GM18505 (cell line): ENCODE measurements at regions not wholly inside any gene's neighbourhood (a gene's known extent, or its start where the extent isn't known, plus 50 kb on each side); places are given as distances from the start of the nearest gene placed in this dataset.

Experiments used
- ATAC-seq: cut with Tn5 transposase; IDR thresholded peaks from one replicate; pipeline ENCODE4 v1.9.1; 2021; ENCODE audit not compliant: unreplicated experiment
- POLR2A ChIP-seq: IDR thresholded peaks from 4 replicates; pipeline ENCODE4 v1.6.1; 2011; ENCODE audit warnings: borderline replicate concordance; ENCODE audit not compliant: insufficient read depth, insufficient read length; ENCODE audit errors: extremely low read depth

DNA sequence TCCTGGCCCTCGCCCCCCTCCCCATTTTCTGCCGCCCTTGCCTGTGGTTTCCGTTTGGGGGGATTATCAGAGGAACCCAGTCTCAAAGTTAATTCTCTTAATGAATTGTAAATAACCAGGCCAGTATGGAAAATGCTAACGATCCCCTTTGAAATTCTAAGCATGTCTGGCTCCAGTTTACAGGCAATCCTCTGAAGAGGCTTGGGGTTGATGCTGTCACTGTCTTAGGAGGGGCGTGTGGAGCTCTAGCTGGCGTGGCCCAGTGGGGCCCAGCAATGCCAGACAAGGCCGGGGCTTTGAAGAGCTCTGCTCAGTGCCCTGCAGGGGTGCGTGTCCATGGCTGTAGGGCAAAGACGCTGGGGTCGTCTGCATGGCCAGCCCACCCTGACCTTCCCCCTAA is 164.6 kb downstream of the CYLD start:
- no peak for TF ChIP-seq POLR2A
- ATAC-seq: no peak

GRCh38 chr16:50902457-50902856 is 160.6 kb downstream of the CYLD start:
- no peak for TF ChIP-seq POLR2A
- ATAC-seq: no peak

GRCh38 chr16:50901062-50901461 is 159.2 kb downstream of the CYLD start:
- ATAC-seq: no peak
- no peak for TF ChIP-seq POLR2A

- no peak for TF ChIP-seq POLR2A
- no peak for ATAC-seq
These were observed 158.6 kb downstream of the CYLD start for GRCh38 chr16:50900391-50900942.

GRCh38 chr16:50899951-50900350 is 158.1 kb downstream of the CYLD start:
- no peak for TF ChIP-seq POLR2A
- no peak for ATAC-seq

GRCh38 chr16:50889746-50890145 is 147.9 kb downstream of the CYLD start:
- TF ChIP-seq POLR2A: no peak
- ATAC-seq: no peak

DNA sequence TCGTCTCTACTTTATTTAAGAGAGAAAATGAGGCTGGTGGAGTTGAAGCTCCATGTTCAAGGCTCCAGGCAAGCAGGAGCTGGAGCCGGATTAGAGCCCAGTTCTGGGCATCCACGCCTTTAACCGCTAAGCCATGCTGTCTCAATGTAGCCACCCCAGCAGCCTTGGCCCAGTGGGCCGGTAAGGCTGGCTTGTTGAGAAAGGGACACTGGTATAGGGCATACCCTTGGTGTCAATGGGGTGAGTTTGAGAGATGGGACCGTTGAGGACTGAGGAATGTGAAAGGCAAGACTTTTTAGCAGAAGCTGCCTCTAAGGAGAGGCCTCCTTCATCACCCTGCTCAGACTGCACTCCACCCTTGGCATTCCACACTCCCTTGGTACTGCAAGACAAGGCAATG is 147.4 kb downstream of the CYLD start:
- no peak for ATAC-seq
- TF ChIP-seq POLR2A: no peak

DNA sequence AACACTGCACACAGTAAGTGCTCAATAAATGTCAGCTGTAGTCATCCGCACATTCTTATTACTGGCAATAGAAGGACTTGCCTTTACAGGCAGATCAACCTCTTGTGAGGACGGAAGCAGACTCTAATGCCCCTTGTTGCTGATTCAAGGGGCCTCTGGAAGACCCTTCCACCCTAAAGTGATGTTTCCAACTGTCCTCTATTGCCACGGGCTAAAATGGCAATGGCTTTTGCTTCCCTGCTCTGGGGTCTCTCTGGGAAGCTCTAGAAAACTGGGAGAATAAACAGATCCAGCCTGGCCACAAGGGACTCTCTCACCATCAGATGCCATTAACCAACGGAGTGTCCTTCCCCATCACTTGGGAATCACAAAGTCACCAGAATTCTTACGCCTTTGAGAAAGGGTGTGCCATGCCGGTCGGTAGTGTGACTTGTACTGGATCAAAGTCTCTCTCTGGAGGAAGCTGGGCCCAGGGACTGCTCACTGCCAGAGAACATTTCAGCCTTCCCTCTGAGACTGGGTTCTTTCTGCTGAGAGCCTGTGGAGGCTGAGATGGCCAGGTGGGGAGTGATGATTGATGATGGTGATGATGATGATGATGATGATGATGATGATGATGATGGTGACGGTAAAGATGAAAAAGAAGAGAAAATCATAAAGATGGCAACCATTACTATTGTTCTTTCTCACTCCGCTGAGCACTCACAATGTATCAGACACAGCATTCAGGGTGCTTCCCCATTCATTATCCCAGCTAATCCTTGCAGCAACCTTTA is 146.8 kb downstream of the CYLD start:
- no peak for TF ChIP-seq POLR2A
- no peak for ATAC-seq

DNA sequence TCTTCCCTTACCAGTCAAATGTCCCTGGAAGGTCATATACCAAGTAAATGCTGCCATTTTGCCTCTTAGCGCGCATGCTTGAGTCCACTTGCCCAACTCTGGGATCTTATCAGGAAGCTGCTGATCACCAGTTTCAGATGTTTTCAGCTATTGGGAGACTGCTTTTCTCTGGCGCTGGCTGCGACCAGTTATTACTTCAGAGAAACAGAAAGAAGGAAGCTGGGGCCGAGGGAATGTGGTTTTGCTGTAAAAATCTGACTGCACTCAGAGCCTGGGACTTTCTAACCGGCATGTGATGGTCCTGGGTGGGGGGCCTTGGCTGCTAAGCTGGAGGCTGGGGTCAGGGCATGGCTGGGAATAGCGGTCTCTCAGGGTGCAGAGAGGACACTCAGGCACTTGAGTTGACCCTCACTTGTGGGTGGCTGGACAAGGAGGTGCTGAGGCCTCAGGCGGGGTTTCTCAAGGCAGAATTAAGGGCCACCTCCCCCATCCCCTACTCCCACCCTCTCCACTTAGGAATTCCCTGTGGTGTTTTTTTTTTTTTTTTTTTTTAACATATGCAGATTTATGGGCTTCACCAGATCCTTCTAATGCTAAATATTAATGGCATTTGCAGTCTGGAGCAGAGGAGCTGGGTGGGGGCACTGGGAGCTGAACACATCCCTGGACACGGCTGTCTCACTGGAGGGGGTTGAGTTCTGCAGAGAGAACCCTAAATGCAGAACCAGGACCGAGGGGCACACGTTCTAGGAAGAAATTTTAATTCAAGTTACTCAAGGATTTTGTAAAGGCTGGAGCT is 145.8 kb downstream of the CYLD start:
- TF ChIP-seq POLR2A: no peak
- no peak for ATAC-seq

DNA sequence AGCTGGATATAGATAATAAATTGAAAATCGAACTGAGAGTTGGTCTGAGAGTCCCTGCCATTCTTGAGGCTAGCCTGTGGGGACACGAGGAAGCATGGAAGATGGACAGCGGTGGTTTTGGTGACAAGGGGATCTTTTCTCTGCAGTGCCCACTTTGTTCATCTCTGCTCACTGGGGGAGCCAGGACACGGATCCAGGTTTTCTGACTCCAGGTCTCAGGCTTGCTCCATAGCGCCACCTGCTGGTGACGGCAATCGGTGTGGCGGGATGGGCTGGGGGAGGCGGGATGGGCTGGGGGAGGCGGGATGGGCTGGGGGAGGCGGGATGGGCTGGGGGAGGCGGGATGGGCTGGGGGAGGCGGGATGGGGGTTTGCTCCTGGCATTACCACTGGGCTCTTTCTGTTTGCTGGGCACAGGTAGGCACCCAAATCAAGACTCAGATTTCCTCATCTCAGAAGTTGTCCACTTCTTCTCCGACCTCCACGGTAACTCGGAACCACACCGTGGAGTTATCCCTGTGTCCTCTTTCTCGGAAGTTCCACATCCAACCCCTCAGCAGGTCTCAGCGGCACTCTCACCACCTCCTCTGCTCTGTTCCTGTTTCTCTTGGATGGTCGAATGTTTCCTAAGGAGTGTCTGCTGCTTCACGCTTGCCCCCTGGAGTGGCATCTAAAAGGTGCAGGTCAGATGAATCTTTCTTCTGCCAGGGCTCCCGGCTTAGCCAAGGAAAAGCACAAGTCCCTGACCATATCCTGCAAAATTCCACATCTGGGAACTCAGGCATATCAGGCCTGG is 142.4 kb downstream of the CYLD start:
- TF ChIP-seq POLR2A: no peak
- ATAC-seq: no peak

DNA sequence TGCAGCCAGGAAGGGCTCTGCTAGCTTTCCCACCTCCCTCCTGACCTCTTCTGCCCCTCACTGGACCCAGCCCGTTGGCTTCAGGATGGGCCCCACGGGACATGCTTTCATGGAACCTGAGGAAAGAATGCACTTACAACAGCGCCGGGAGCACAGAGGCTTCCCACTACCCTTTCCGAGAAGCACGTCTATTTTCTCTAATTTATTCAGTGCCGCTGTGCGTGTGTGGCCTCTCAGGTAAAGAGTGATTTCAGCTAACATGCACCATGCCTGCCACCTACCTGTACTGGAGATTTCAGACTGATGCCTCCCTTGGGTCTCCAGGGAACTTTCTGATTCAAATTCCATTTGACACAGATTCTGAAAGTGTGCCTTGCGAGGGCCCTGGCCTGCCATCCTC is 140.1 kb downstream of the CYLD start:
- no peak for TF ChIP-seq POLR2A
- ATAC-seq: no peak

- no peak for TF ChIP-seq POLR2A
- no peak for ATAC-seq
These were observed 139.5 kb downstream of the CYLD start for GRCh38 chr16:50881331-50881830.

GRCh38 chr16:50880926-50881325 is 139.0 kb downstream of the CYLD start:
- TF ChIP-seq POLR2A: no peak

GRCh38 chr16:50879873-50880695 is 138.2 kb downstream of the CYLD start:
- no peak for ATAC-seq
- TF ChIP-seq POLR2A: no peak

More at GRCh38 chr16:50880926-50881325, 139.0 kb downstream of the CYLD start:
- no peak for ATAC-seq
